CD4-positive, alpha-beta T cell (primary cell): ENCODE measurements at regions not wholly inside any gene's neighbourhood (a gene's known extent, or its start where the extent isn't known, plus 50 kb on each side); places are given as distances from the start of the nearest gene placed in this dataset.

Experiments used
- ATAC-seq: fragments of 200-7000 bp; cut with Tn5 transposase; one replicate; pipeline ENCODE4 v1.10.0; 2022; ENCODE audit warnings: mild to moderate bottlenecking; ENCODE audit not compliant: poor library complexity
- CTCF ChIA-PET: fragments of 350-600 bp; sonication (Branson Sonifier 250); formaldehyde crosslinking; loops from one replicate; lab custom pipeline; 2021; ENCODE audit warnings: antibody characterized with exemption, inconsistent platforms; lab: Charles Lee
- POLR2A ChIA-PET: fragments of 350-600 bp; sonication (Branson Sonifier 250); formaldehyde crosslinking; loops from one replicate; lab custom pipeline; 2021; ENCODE audit warnings: antibody characterized with exemption, inconsistent platforms; lab: Charles Lee
- DNase-seq, 14 experiments: peaks; one replicate each; pipeline ENCODE4 v3.0.0-alpha.2; 2013 to 2020; ENCODE audit warnings: mixed read lengths in 2 of 14
- H3K27ac ChIP-seq, 2 donors: one replicate each; pipeline versions ENCODE4 v1.5.1 to v1.7.0; 2013; ENCODE audit warnings: low read length in 2 of 2, low read depth in 1 of 2, mild to moderate bottlenecking in 1 of 2
- H3K27me3 ChIP-seq, 2 experiments: 1 replicate in 1 of 2; 2 replicates in 1 of 2; pipeline versions ENCODE4 v1.6.1 to v1.7.0; 2013; ENCODE audit warnings: low read length in 2 of 2, control low read depth in 1 of 2, mild to moderate bottlenecking in 1 of 2, moderate library complexity in 1 of 2; ENCODE audit not compliant: insufficient read depth in 2 of 2, control insufficient read depth in 1 of 2
- H3K36me3 ChIP-seq: one replicate; pipeline ENCODE4 v1.6.1; 2013; ENCODE audit warnings: low read length, control low read depth; ENCODE audit not compliant: insufficient read depth
- H3K4me1 ChIP-seq: one replicate; pipeline ENCODE4 v1.6.1; 2013; ENCODE audit warnings: low read length, control low read depth; ENCODE audit not compliant: insufficient read depth
- H3K4me3 ChIP-seq: one replicate; pipeline ENCODE4 v1.5.1; 2013; ENCODE audit warnings: mild to moderate bottlenecking, low read length, moderate library complexity
- H3K9me3 ChIP-seq, 2 experiments: 1 replicate in 1 of 2; 2 replicates in 1 of 2; pipeline versions ENCODE4 v1.6.1 to v1.7.0; 2013; ENCODE audit warnings: low read length in 2 of 2, mild to moderate bottlenecking in 2 of 2, control low read depth in 1 of 2, moderate library complexity in 1 of 2; ENCODE audit not compliant: control insufficient read depth in 1 of 2, insufficient read depth in 1 of 2
- H3K27ac Mint-ChIP-seq: one replicate; pipeline ENCODE4 v1.8.0; 2020; ENCODE audit warnings: mixed read lengths
- H3K27me3 Mint-ChIP-seq: one replicate; pipeline ENCODE4 v1.8.0; 2021; ENCODE audit warnings: mixed read lengths
- H3K36me3 Mint-ChIP-seq: one replicate; pipeline ENCODE4 v1.8.0; 2021; ENCODE audit warnings: low read depth, mixed read lengths
- H3K4me1 Mint-ChIP-seq: one replicate; pipeline ENCODE4 v1.8.0; 2021; ENCODE audit warnings: low read depth, mixed read lengths
- H3K4me3 Mint-ChIP-seq: one replicate; pipeline ENCODE4 v1.8.0; 2020; ENCODE audit warnings: mild to moderate bottlenecking, mixed read lengths
- H3K9me3 Mint-ChIP-seq: one replicate; pipeline ENCODE4 v1.8.0; 2020; ENCODE audit warnings: mixed read lengths
- CTCF ChIP-seq: fragments of 200-600 bp; IDR thresholded peaks from one replicate; pipeline ENCODE4 v1.8.0; 2022; ENCODE audit warnings: antibody characterized with exemption, mild to moderate bottlenecking
- intact Hi-C, 2 experiments: fragments of 100-400 bp; cut with DNase I in 1 of 2; cut with micrococcal nuclease in 1 of 2; formaldehyde crosslinking; loops; one replicate each; pipeline versions ENCODE4 v1.15.1 to v1.9.0; 2023 to 2025; cut with DNase I, micrococcal nuclease

GRCh38 chr1:201647722-201648065 lies 108.8 kb downstream of the NAV1 start:
- H3K27ac ChIP-seq = no peak overlapping the region
- H3K36me3 ChIP-seq = no peaks in the 10 kb centered on the region
- H3K4me1 ChIP-seq = peaks cover 7% of the 10 kb centered on the region
- peaks cover 50% of the 10 kb centered on the region for H3K27me3 Mint-ChIP-seq
- peaks cover 25 to 39% of the 10 kb centered on the region in 2 experiments for H3K27me3 ChIP-seq
- H3K9me3 ChIP-seq = peaks cover 0 to 6% of the 10 kb centered on the region in 2 experiments
- DNase-seq (no peak), ATAC-seq (no peak)
- H3K4me3 Mint-ChIP-seq = no peak overlapping the region
- H3K4me1 Mint-ChIP-seq = no peaks in the 10 kb centered on the region
- no peaks in the 10 kb centered on the region for H3K9me3 Mint-ChIP-seq
- CTCF ChIA-PET = no interaction called here
- TF ChIP-seq CTCF = no peak
- intact Hi-C loops = no loop called here
- no peak overlapping the region for H3K27ac Mint-ChIP-seq
- POLR2A ChIA-PET = no interaction called here
- no peaks in the 10 kb centered on the region for H3K36me3 Mint-ChIP-seq
- no peak overlapping the region for H3K4me3 ChIP-seq

- Histone ChIP-seq H3K4me3 (no peak overlapping the region), H3K27me3 (peaks cover 25 to 39% of the 10 kb centered on the region in 2 experiments), H3K9me3 (peaks cover 0 to 6% of the 10 kb centered on the region in 2 experiments), H3K4me1 (peaks cover 7% of the 10 kb centered on the region), H3K36me3 (no peaks in the 10 kb centered on the region), H3K27ac (no peak overlapping the region)
- H3K4me3 Mint-ChIP-seq = no peak overlapping the region
- DNase-seq = peak in 1 of 14 experiments; percentile 3
- ATAC-seq = no peak
- H3K4me1 Mint-ChIP-seq = no peaks in the 10 kb centered on the region
- H3K27me3 Mint-ChIP-seq = peaks cover 50% of the 10 kb centered on the region
- no peak overlapping the region for H3K27ac Mint-ChIP-seq
- H3K9me3 Mint-ChIP-seq = no peaks in the 10 kb centered on the region
- POLR2A ChIA-PET = no interaction called here
- no peaks in the 10 kb centered on the region for H3K36me3 Mint-ChIP-seq
- CTCF ChIA-PET = no interaction called here
- TF ChIP-seq CTCF = no peak
- intact Hi-C loops = no loop called here
These were observed 109.4 kb downstream of the NAV1 start for GRCh38 chr1:201648066-201648906.

- Histone ChIP-seq H3K9me3 (peaks cover 0 to 6% of the 10 kb centered on the region in 2 experiments), H3K27me3 (peaks cover 25 to 39% of the 10 kb centered on the region in 2 experiments), H3K4me1 (peaks cover 7% of the 10 kb centered on the region), H3K4me3 (no peak overlapping the region), H3K36me3 (no peaks in the 10 kb centered on the region), H3K27ac (no peak overlapping the region)
- ChIA-PET POLR2A (no interaction called here), CTCF (no interaction called here)
- TF ChIP-seq CTCF = no peak
- Mint-ChIP-seq H3K27ac (no peak overlapping the region), H3K4me3 (no peak overlapping the region), H3K4me1 (no peaks in the 10 kb centered on the region), H3K9me3 (no peaks in the 10 kb centered on the region), H3K27me3 (peaks cover 44% of the 10 kb centered on the region), H3K36me3 (no peaks in the 10 kb centered on the region)
- no peak for DNase-seq
- no peak for ATAC-seq
- intact Hi-C loops = no loop called here
These were observed 110.2 kb downstream of the NAV1 start for GRCh38 chr1:201648907-201649721.
